DMS153 (cell line): ENCODE measurements at regions not wholly inside any gene's neighbourhood (a gene's known extent, or its start where the extent isn't known, plus 50 kb on each side); places are given as distances from the start of the nearest gene placed in this dataset.

ENCODE experiments used
- DNase-seq: peaks from one replicate; lab custom pipeline; 2025; lab: John Stamatoyannopoulos, UW

- DNase-seq = no peak
Observed at GRCh38 chr1:157289424-157290105, 151.4 kb upstream of the ETV3 start.

GRCh38 chr1:157288996-157289395, 150.8 kb upstream of the ETV3 start:
- no peak for DNase-seq

- DNase-seq = no peak
Observed at GRCh38 chr1:157288492-157288891, 150.3 kb upstream of the ETV3 start.

- DNase-seq = no peak
Observed at GRCh38 chr1:157288006-157288405, 149.8 kb upstream of the ETV3 start.

DNA sequence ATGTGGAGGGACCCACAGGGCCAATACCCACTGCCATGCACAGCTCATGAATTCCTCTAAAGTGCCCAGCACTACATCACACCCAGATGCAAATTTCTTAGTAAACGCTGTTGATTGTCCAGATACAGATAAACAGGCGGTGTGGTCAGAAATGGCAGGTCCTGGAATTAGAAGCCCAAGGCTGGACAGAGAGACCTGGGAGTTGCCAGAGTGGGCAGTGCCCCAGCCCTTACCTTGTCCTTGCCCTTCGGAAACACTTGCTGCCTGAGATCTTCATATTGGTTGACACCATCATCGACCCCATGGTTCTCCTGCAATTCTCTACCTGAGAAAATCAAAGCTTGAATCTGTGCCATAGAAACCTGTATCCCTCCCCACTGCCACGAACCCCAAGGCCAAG, 149.3 kb upstream of the ETV3 start:
- DNase-seq = no peak

- no peak for DNase-seq
Observed at GRCh38 chr1:157286646-157287420, 148.6 kb upstream of the ETV3 start.

GRCh38 chr1:157286096-157286495, 147.9 kb upstream of the ETV3 start:
- DNase-seq = no peak

DNA sequence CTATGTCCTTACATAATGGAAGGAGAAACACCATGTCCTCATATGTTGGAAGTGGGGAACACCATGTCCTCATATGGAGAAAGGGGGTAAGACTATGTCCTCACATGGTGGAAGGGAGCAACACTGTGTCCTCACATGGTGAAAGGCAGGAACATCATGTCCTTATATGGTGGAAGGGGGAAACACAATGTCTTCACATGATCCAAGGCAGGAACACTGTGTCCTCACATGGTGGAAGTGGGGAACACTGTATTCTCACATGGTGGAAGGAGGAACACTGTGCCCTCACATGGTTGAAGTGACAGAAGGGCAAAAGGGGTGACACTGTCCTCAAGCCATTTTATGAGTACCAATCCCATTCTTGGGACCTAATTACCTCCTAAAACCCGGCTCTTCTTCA, 146.3 kb upstream of the ETV3 start:
- DNase-seq = no peak

DNA sequence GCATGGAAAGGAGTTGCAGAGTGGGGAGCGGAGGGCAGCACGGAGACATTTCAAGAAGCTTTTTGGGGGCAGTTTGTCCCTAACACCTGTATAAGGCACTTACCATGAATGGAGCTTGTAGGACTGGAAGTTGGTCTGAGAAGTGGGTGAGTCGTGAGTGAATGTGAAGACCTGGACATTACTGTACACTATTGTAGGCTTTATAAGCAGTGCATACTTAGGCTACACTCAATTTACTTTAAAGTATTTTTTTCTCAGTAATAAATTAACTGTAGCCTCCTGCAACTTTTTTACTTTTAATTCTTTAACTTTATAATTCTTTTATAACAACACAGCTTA, 141.6 kb upstream of the ETV3 start:
- DNase-seq = no peak

DNA sequence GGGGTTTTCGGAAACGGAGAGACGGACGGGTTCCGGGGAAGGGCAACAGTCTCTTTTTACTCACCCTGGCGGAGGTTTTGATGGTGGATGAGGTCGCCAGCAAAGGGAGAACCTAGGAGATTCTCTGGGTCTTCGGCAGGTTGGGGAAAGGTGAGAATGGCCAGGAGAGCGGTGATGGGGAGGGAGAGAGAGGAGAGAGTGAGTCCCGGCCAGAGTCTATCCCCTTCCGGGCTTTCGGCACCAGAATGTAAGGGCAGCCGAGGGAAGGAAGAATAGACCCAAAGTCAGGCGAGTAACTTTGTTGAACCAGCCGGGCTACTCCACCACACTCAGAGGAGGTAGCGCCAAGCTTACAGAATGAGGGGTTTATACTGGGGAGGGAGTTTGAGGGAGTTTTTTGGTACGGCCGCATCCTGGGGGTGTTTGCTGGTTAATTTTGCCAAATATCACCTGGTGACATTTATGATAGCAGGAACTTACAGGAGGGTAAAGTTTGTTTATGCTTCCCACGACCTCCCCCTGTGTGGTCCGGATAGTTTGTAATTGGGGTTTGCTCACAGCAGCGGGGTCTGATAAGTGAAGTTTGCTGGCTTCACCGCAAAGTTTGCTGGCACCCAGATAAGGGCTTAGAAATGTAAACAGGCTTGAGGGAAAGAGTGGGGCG, 141.1 kb upstream of the ETV3 start:
- no peak for DNase-seq

GRCh38 chr1:157278383-157279137, 140.4 kb upstream of the ETV3 start:
- DNase-seq = no peak

DNA sequence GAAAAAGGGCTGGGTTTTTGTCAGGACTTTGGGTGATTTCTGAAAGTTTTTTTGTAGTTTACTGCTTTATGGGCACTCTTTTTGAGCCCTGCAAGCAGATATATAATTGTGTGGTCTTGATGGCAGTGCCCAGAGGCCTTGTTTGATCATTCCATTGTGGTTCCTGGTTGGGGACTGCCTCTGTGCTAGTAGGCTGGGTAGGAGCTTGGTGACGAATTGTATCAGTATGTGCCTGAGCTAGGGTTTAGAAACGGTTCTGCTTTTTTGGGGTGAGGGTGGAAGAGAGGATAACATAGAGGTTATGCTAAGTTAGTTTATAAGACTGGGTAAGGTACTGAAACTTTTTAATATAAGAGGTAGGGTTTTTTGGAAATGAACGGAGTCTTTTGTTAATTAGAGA, 139.7 kb upstream of the ETV3 start:
- no peak for DNase-seq

DNA sequence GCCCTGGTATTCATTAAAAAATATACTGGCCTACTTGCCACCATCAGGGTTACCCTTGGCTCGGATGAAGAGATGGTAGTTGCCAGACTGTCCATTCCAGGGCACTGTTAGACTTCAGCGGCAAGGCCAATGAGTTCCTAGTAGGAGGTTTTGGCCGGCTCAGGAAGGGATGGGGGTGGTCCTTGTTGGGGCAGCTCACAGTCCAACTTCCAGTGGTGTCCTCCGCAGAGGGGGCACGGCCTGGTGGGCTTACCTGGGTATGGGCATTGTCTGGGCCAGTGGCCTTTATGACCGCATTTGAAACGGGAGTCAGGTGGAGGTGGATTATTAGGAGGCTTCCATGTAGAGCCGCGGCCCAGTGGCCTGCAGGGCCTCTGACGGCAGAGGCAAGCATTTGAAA, 139.1 kb upstream of the ETV3 start:
- DNase-seq = no peak

DNA sequence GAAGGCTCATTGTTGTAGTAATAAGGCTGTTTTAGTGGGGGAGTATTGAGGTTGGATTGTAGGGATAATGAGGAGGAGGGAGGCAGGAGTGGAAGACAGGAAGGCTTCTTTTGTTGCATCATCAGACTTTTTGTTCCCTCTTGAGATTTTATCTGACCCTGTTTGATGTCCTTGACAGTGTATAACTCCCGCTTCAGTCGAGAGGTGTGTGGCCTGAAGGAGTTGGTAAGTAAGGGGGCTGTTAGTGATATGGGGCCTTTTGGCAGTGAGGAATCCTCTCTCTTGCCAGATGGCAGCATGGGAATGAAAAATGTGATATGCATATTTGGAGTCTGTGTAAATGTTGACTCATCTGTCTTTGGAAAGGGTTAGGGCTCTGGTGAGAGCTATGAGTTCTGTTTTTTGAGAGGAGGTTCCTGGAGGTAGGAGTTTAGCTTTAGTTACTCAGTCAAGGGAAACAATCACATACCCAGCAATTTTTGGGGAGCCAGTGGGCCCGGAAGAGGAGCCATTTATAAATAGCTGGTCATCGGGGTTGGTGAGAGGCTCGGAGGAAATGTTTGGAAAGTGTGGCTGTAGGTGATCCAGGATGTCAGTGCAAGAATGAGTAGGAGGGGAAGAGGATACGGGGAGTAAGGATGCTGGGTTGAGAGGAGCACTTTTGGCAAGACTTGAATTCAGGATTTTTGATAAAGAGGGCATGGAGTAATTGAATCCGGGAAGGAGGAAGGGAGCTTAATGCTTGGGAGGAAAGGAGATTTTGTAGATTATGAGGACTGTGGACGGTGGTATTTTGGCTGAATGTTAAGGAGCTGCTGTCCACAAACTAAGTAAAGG, 136.7 kb upstream of the ETV3 start:
- no peak for DNase-seq

DNA sequence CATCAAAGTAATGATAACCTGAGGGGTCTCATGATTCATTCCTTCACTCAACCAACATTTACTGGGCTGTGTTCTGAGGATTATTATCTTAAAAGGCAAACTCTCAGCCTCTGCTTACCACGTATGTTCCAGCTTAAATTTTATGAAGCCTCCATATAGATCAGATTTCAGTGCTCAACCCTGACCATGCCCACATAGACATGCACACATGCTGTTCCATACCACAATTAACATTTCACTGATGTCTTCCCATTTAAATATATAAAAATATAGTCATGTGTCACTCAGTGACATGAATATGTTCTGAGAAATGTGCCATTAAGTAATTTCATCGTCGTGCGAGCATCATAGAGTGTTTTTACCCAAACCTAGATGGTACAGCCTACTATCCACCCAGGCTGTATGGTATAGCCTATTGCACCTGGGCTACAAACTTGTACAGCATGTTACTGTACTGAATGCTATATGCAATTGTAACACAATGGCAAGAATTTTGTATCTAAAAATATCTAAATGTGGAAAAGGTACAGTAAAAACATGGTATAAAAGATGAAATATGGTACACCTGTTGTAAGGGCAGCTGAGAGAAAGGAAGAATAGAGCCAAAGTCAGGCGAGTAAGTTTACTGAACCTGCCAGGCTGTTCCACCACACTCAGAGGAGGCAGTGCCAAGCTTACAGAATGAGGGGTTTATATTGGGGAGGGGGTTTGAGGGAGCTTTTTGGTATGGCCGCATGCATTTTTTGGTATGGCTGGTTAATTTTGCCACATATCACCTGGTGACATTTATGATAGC, 134.7 kb upstream of the ETV3 start:
- no peak for DNase-seq

GRCh38 chr1:157272264-157272663, 134.1 kb upstream of the ETV3 start:
- no peak for DNase-seq

DNA sequence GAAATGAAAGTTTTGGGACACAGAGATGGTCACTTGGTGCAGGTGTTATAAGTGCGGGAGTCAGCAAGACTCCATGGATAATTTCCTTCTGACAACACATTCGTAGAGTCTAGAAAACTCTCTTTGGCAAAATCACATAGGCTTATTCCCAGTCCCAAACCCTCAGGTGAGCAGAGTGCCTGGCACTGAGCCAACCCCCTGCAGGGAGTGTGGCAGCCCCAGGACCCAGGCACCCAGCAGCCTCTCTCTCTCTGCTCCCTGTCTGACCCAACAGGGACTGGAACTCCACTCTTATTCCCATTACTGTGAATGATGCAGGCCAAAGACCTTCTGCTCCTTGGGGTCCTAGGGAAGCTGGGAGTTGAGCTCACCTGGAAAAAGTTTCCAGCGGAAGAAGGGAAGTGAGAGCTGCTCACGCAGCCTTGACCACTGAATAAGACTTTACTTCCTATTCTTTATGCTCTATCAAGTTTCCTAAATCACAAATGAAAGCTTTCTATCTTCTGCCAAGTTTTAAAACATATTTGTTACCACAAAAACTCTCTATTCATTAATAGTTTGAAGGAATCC, 132.6 kb upstream of the ETV3 start:
- DNase-seq = no peak

GRCh38 chr1:157269656-157270375, 131.6 kb upstream of the ETV3 start:
- no peak for DNase-seq

GRCh38 chr1:157262891-157263290, 124.7 kb upstream of the ETV3 start:
- DNase-seq = no peak

GRCh38 chr1:157262422-157262821, 124.2 kb upstream of the ETV3 start:
- DNase-seq = no peak
